GM23338 (cell line): ENCODE measurements at regions not wholly inside any gene's neighbourhood (a gene's known extent, or its start where the extent isn't known, plus 50 kb on each side); places are given as distances from the start of the nearest gene placed in this dataset.

Experiments used
- ATAC-seq: fragments of 200-7000 bp; cut with Tn5 transposase; 3 replicates; pipeline ENCODE4 v1.9.1; 2020
- DNase-seq: peaks from one replicate; pipeline ENCODE4 v3.0.0-alpha.2; 2015; ENCODE audit warnings: low spot score
- H2AFZ ChIP-seq: fragments of 200-600 bp; sonication (generic); 2 replicates; pipeline ENCODE4 v1.8.0; 2016; ENCODE audit warnings: antibody characterized with exemption, mild to moderate bottlenecking, moderate library complexity
- H3F3A ChIP-seq: fragments of 200-600 bp; sonication (generic); replicated peaks from 2 replicates; pipeline ENCODE4 v1.8.0; 2017; ENCODE audit warnings: antibody characterized with exemption, mixed run types, low read depth
- H3K27ac ChIP-seq: fragments of 200-600 bp; sonication (generic); 2 replicates; pipeline ENCODE4 v1.6.1; 2016; ENCODE audit warnings: low read depth
- H3K27me3 ChIP-seq: fragments of 200-600 bp; sonication (generic); 2 replicates; pipeline ENCODE4 v1.8.0; 2016; ENCODE audit warnings: mild to moderate bottlenecking, mixed run types, moderate library complexity; ENCODE audit not compliant: insufficient read depth
- H3K36me3 ChIP-seq: fragments of 200-600 bp; sonication (generic); 2 replicates; pipeline ENCODE4 v1.8.0; 2016; ENCODE audit warnings: mild to moderate bottlenecking; ENCODE audit not compliant: insufficient read depth
- H3K4me1 ChIP-seq: fragments of 200-600 bp; sonication (generic); 2 replicates; pipeline ENCODE4 v1.8.0; 2016; ENCODE audit warnings: mild to moderate bottlenecking, moderate library complexity; ENCODE audit not compliant: insufficient read depth
- H3K4me2 ChIP-seq: fragments of 200-600 bp; sonication (generic); 2 replicates; pipeline ENCODE4 v1.7.1; 2017; ENCODE audit warnings: mixed run types
- H3K4me3 ChIP-seq: fragments of 200-600 bp; sonication (generic); 2 replicates; pipeline ENCODE4 v1.6.1; 2016; ENCODE audit warnings: mixed run types
- H3K79me2 ChIP-seq: fragments of 200-600 bp; sonication (generic); replicated peaks from 2 replicates; pipeline ENCODE4 v1.8.0; 2017; ENCODE audit warnings: mild to moderate bottlenecking; ENCODE audit not compliant: insufficient read depth
- H3K9me2 ChIP-seq: fragments of 200-600 bp; sonication (generic); 2 replicates; pipeline ENCODE4 v1.8.0; 2017; ENCODE audit not compliant: insufficient read depth
- H4K20me1 ChIP-seq: fragments of 200-600 bp; sonication (generic); replicated peaks from 2 replicates; pipeline ENCODE4 v1.8.0; 2017; ENCODE audit warnings: mild to moderate bottlenecking; ENCODE audit not compliant: insufficient read depth
- H3K27ac Mint-ChIP-seq: 2 replicates; pipeline ENCODE4 v1.8.0; 2020; ENCODE audit warnings: inconsistent platforms, mild to moderate bottlenecking, moderate library complexity, mixed read lengths
- H3K27me3 Mint-ChIP-seq: 3 replicates; pipeline ENCODE4 v1.8.0; 2022; ENCODE audit warnings: low read depth, mild to moderate bottlenecking, moderate library complexity, mixed read lengths, inconsistent platforms; ENCODE audit not compliant: insufficient read depth, poor library complexity
- H3K36me3 Mint-ChIP-seq: 3 replicates; pipeline ENCODE4 v1.8.0; 2021; ENCODE audit warnings: low read depth, mild to moderate bottlenecking, inconsistent platforms, moderate library complexity, mixed read lengths
- H3K4me1 Mint-ChIP-seq: 3 replicates; pipeline ENCODE4 v1.8.0; 2020; ENCODE audit warnings: mild to moderate bottlenecking, inconsistent platforms, mixed read lengths
- H3K4me3 Mint-ChIP-seq: 3 replicates; pipeline ENCODE4 v1.8.0; 2021; ENCODE audit warnings: moderate library complexity, mild to moderate bottlenecking, inconsistent platforms, mixed read lengths
- H3K9me3 Mint-ChIP-seq: 3 replicates; pipeline ENCODE4 v1.8.0; 2020; ENCODE audit warnings: moderate library complexity, mild to moderate bottlenecking, inconsistent platforms, mixed read lengths
- CREB1 ChIP-seq: fragments of 250-450 bp; sonication (Bioruptor Pico); IDR thresholded peaks from 2 replicates; pipeline ENCODE4 v1.5.0; 2020; ENCODE audit warnings: low read depth, mild to moderate bottlenecking, moderate library complexity
- CTCF ChIP-seq, 2 experiments: fragments of 200-600 bp in 1 of 2; sonication (generic) in 1 of 2; conservative IDR thresholded peaks; 2 replicates each; pipeline versions ENCODE4 v1.5.1 to v1.6.1; 2016 to 2017; ENCODE audit warnings: antibody characterized with exemption in 2 of 2, low read depth in 2 of 2, mild to moderate bottlenecking in 2 of 2, moderate library complexity in 1 of 2
- EZH2phosphoT487 ChIP-seq: fragments of 200-600 bp; sonication (generic); IDR thresholded peaks from one replicate; pipeline ENCODE4 v1.8.1; 2018; ENCODE audit warnings: antibody characterized with exemption; ENCODE audit not compliant: unreplicated experiment
- JUNB ChIP-seq: IDR thresholded peaks from one replicate; pipeline ENCODE4 v1.6.1; 2016; ENCODE audit warnings: antibody characterized with exemption; ENCODE audit not compliant: unreplicated experiment
- NANOG ChIP-seq: IDR thresholded peaks from 2 replicates; pipeline ENCODE4 v1.6.1; 2016; ENCODE audit warnings: antibody characterized with exemption, borderline replicate concordance
- POLR2AphosphoS5 ChIP-seq: IDR thresholded peaks from 2 replicates; pipeline ENCODE4 v1.6.1; 2016; ENCODE audit warnings: antibody characterized with exemption, low read depth
- REST ChIP-seq: IDR thresholded peaks from one replicate; pipeline ENCODE4 v1.6.1; 2018; ENCODE audit warnings: antibody characterized with exemption; ENCODE audit not compliant: unreplicated experiment
- STAT1 ChIP-seq: IDR thresholded peaks from one replicate; pipeline ENCODE4 v1.6.1; 2016; ENCODE audit warnings: antibody characterized with exemption; ENCODE audit not compliant: unreplicated experiment
- ZNF114 ChIP-seq: fragments of 250-450 bp; sonication (Bioruptor Pico); IDR thresholded peaks from 2 replicates; pipeline ENCODE4 v1.5.0; 2020; ENCODE audit warnings: mild to moderate bottlenecking, moderate library complexity
- ZNF462 ChIP-seq: fragments of 250-450 bp; sonication (Bioruptor Pico); IDR thresholded peaks from 2 replicates; pipeline ENCODE4 v1.5.0; 2020; ENCODE audit warnings: mild to moderate bottlenecking, moderate library complexity

GRCh38 chr2:16032282-16033031, 92.1 kb downstream of the MYCN start (continued):
- TF ChIP-seq ZNF462 (CRISPR knock-in tag) (no peak), POLR2AphosphoS5 (no peak), STAT1 (no peak), CTCF (conservative IDR thresholded peaks at IDR 0.05; ENCODE audit: low read depth in 2 of 2) (no peak), JUNB (no peak), NANOG (no peak)

- peaks cover 19% of the 10 kb centered on the region for H3K4me1 ChIP-seq
- H3K27ac ChIP-seq: no peak overlapping the region
- TF ChIP-seq POLR2AphosphoS5: no peak
- no peak for TF ChIP-seq EZH2phosphoT487
- no peak for TF ChIP-seq JUNB
- TF ChIP-seq ZNF114: no peak
- TF ChIP-seq REST: no peak
- no peak for TF ChIP-seq CREB1 (CRISPR knock-in tag)
- no peaks in the 10 kb centered on the region for H3K79me2 ChIP-seq
- peaks cover 36% of the 10 kb centered on the region for H3K4me1 Mint-ChIP-seq
- H3K27me3 Mint-ChIP-seq: peaks cover 8% of the 10 kb centered on the region
- no peak for DNase-seq
- H3K36me3 Mint-ChIP-seq: no peaks in the 10 kb centered on the region
- no peaks in the 10 kb centered on the region for H3K9me2 ChIP-seq
- no peaks in the 10 kb centered on the region for H4K20me1 ChIP-seq
- ATAC-seq: no peak
- H3K36me3 ChIP-seq: no peaks in the 10 kb centered on the region
- no peak overlapping the region for H3K27ac Mint-ChIP-seq
- no peaks in the 10 kb centered on the region for H3K27me3 ChIP-seq
- no peak overlapping the region for H3K4me3 Mint-ChIP-seq
- no peak overlapping the region for H3K4me2 ChIP-seq
- H2AFZ ChIP-seq: no peak overlapping the region
- no peaks in the 10 kb centered on the region for H3K9me3 Mint-ChIP-seq
- H3K4me3 ChIP-seq: no peak overlapping the region
- H3F3A ChIP-seq: no peaks in the 10 kb centered on the region
Measured at GRCh38 chr2:16031848-16032159, 91.5 kb downstream of the MYCN start.
